ENCODE measurements at regions not wholly inside any gene's neighbourhood (a gene's known extent, or its start where the extent isn't known, plus 50 kb on each side); places are given as distances from the start of the nearest gene placed in this dataset.

- TF ChIP-seq CTCF (IDR thresholded peaks at IDR 0.05): no peak
- DNase-seq (ENCODE audit: low spot score): no peak
- no peaks in the 10 kb centered on the region for H3K36me3 Mint-ChIP-seq (ENCODE audit: low read depth)
- H3K27ac Mint-ChIP-seq (ENCODE audit: unreplicated experiment): no peak overlapping the region
- no peak overlapping the region for H3K4me3 Mint-ChIP-seq (ENCODE audit: unreplicated experiment)
- H3K27me3 Mint-ChIP-seq (ENCODE audit: low read depth): no peaks in the 10 kb centered on the region
- no peaks in the 10 kb centered on the region for H3K9me3 Mint-ChIP-seq (ENCODE audit: low read depth)
- peaks cover 12% of the 10 kb centered on the region for H3K4me1 Mint-ChIP-seq (ENCODE audit: low read depth)
These were observed 242.1 kb downstream of the TMX3 start for GRCh38 chr18:68472701-68473295.

GRCh38 chr18:68469049-68469625, 245.8 kb downstream of the TMX3 start:
- no peak for DNase-seq (ENCODE audit: low spot score)
- Mint-ChIP-seq H3K27ac (ENCODE audit: unreplicated experiment) (peak overlapping the region; percentile 33), H3K27me3 (ENCODE audit: low read depth) (no peaks in the 10 kb centered on the region), H3K4me1 (ENCODE audit: low read depth) (peaks cover 13% of the 10 kb centered on the region), H3K4me3 (ENCODE audit: unreplicated experiment) (no peak overlapping the region), H3K9me3 (ENCODE audit: low read depth) (no peaks in the 10 kb centered on the region), H3K36me3 (ENCODE audit: low read depth) (no peaks in the 10 kb centered on the region)
- TF ChIP-seq CTCF (IDR thresholded peaks at IDR 0.05): no peak

GRCh38 chr18:68467957-68468356, 247.0 kb downstream of the TMX3 start:
- H3K4me1 Mint-ChIP-seq (ENCODE audit: low read depth): peaks cover 13% of the 10 kb centered on the region
- no peaks in the 10 kb centered on the region for H3K36me3 Mint-ChIP-seq (ENCODE audit: low read depth)
- no peak overlapping the region for H3K27ac Mint-ChIP-seq (ENCODE audit: unreplicated experiment)
- DNase-seq (ENCODE audit: low spot score): no peak
- H3K9me3 Mint-ChIP-seq (ENCODE audit: low read depth): peaks cover 6% of the 10 kb centered on the region
- H3K4me3 Mint-ChIP-seq (ENCODE audit: unreplicated experiment): no peak overlapping the region
- TF ChIP-seq CTCF (IDR thresholded peaks at IDR 0.05): no peak
- H3K27me3 Mint-ChIP-seq (ENCODE audit: low read depth): no peaks in the 10 kb centered on the region

GRCh38 chr18:68467329-68467728, 247.6 kb downstream of the TMX3 start:
- Mint-ChIP-seq H3K4me1 (ENCODE audit: low read depth) (peaks cover 13% of the 10 kb centered on the region), H3K4me3 (ENCODE audit: unreplicated experiment) (no peak overlapping the region), H3K36me3 (ENCODE audit: low read depth) (no peaks in the 10 kb centered on the region), H3K27me3 (ENCODE audit: low read depth) (no peaks in the 10 kb centered on the region), H3K9me3 (ENCODE audit: low read depth) (peaks cover 6% of the 10 kb centered on the region), H3K27ac (ENCODE audit: unreplicated experiment) (no peak overlapping the region)
- DNase-seq (ENCODE audit: low spot score): no peak
- TF ChIP-seq CTCF (IDR thresholded peaks at IDR 0.05): no peak

- no peak for DNase-seq (ENCODE audit: low spot score)
- Mint-ChIP-seq H3K27ac (ENCODE audit: unreplicated experiment) (no peak overlapping the region), H3K4me3 (ENCODE audit: unreplicated experiment) (no peak overlapping the region), H3K27me3 (ENCODE audit: low read depth) (no peaks in the 10 kb centered on the region), H3K36me3 (ENCODE audit: low read depth) (no peaks in the 10 kb centered on the region), H3K4me1 (ENCODE audit: low read depth) (peaks cover 13% of the 10 kb centered on the region), H3K9me3 (ENCODE audit: low read depth) (peaks cover 6% of the 10 kb centered on the region)
- no peak for TF ChIP-seq CTCF (IDR thresholded peaks at IDR 0.05)
These were observed 248.2 kb downstream of the TMX3 start for GRCh38 chr18:68466672-68467071.
